ENCODE measurements at regions not wholly inside any gene's neighbourhood (a gene's known extent, or its start where the extent isn't known, plus 50 kb on each side); places are given as distances from the start of the nearest gene placed in this dataset.

DNA sequence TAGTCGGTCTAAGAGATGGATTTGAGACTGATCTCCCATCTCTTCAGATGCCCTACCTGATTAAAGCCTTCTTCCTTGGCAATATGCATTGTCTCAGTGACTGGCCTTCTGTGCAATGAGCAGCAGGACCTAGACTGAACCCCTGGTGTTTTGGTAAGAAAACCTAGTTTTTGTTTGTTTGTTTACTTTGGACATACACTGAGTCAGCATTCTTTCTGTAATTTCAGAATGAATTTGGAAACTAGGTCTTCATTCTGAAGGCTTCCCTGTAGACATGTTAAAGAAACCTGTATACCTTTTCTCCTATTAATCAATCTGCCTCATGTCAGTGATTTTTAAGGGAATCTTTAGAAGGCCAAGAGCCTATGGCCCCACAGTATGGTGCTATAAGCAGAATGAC is 597.5 kb upstream of the HTR2C start:
- TF ChIP-seq EZH2phosphoT487 (IDR thresholded peaks at IDR 0.05; ENCODE audit: unreplicated experiment) (no peak), CREB1 (CRISPR knock-in tag; IDR thresholded peaks at IDR 0.05; ENCODE audit: low read depth) (no peak), EZH2 (IDR thresholded peaks at IDR 0.05; ENCODE audit: low read depth, unreplicated experiment) (no peak), JUNB (IDR thresholded peaks at IDR 0.05; ENCODE audit: unreplicated experiment) (no peak), POLR2AphosphoS5 (IDR thresholded peaks at IDR 0.05; ENCODE audit: low read depth) (no peak)
- TF ChIP-seq, protein P1, sequence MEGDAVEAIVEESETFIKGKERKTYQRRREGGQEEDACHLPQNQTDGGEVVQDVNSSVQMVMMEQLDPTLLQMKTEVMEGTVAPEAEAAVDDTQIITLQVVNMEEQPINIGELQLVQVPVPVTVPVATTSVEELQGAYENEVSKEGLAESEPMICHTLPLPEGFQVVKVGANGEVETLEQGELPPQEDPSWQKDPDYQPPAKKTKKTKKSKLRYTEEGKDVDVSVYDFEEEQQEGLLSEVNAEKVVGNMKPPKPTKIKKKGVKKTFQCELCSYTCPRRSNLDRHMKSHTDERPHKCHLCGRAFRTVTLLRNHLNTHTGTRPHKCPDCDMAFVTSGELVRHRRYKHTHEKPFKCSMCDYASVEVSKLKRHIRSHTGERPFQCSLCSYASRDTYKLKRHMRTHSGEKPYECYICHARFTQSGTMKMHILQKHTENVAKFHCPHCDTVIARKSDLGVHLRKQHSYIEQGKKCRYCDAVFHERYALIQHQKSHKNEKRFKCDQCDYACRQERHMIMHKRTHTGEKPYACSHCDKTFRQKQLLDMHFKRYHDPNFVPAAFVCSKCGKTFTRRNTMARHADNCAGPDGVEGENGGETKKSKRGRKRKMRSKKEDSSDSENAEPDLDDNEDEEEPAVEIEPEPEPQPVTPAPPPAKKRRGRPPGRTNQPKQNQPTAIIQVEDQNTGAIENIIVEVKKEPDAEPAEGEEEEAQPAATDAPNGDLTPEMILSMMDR (conservative IDR thresholded peaks at IDR 0.05; ENCODE audit: low read depth in 2 of 2): no peak

Measured in GM23338 (cell line).